ENCODE measurements at regions not wholly inside any gene's neighbourhood (a gene's known extent, or its start where the extent isn't known, plus 50 kb on each side); places are given as distances from the start of the nearest gene placed in this dataset.

DNA sequence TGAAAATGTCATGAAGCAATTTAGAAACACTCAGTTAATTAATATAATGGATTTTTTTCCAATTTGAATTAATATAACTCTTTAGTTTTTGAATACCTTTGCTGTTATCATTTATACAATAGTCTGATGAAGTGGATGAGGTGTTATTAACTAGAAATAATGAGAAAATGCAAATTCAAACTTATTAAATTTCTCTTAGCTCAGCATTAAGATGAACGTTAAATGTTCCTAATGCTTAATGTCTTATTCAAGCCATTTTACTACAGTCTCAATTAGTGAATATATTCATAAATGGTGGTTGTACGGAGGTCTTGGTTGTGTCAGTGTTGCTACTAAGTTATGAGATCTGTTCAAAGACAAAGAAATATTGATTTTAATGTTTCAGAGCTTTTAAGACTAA is 186.3 kb downstream of the DTHD1 start:
- no peak overlapping the region for H3K4me3 ChIP-seq
- H3K4me1 ChIP-seq (ENCODE audit: control insufficient read depth in 1 of 2, low read depth in 2 of 2): no peaks in the 10 kb centered on the region
- TF ChIP-seq, protein P1, sequence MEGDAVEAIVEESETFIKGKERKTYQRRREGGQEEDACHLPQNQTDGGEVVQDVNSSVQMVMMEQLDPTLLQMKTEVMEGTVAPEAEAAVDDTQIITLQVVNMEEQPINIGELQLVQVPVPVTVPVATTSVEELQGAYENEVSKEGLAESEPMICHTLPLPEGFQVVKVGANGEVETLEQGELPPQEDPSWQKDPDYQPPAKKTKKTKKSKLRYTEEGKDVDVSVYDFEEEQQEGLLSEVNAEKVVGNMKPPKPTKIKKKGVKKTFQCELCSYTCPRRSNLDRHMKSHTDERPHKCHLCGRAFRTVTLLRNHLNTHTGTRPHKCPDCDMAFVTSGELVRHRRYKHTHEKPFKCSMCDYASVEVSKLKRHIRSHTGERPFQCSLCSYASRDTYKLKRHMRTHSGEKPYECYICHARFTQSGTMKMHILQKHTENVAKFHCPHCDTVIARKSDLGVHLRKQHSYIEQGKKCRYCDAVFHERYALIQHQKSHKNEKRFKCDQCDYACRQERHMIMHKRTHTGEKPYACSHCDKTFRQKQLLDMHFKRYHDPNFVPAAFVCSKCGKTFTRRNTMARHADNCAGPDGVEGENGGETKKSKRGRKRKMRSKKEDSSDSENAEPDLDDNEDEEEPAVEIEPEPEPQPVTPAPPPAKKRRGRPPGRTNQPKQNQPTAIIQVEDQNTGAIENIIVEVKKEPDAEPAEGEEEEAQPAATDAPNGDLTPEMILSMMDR (IDR thresholded peaks at IDR 0.05): no peak
- no peak for ATAC-seq (ENCODE audit: insufficient number of reproducible peaks, low FRiP score, low read depth)
- H3K27me3 ChIP-seq (replicated peaks; ENCODE audit: insufficient read depth): no peaks in the 10 kb centered on the region
- H3K36me3 ChIP-seq: no peaks in the 10 kb centered on the region
- no peak for DNase-seq (ENCODE audit: low spot score)
- no peak overlapping the region for H3K27ac ChIP-seq
- no peaks in the 10 kb centered on the region for H3K9me3 ChIP-seq

DNA sequence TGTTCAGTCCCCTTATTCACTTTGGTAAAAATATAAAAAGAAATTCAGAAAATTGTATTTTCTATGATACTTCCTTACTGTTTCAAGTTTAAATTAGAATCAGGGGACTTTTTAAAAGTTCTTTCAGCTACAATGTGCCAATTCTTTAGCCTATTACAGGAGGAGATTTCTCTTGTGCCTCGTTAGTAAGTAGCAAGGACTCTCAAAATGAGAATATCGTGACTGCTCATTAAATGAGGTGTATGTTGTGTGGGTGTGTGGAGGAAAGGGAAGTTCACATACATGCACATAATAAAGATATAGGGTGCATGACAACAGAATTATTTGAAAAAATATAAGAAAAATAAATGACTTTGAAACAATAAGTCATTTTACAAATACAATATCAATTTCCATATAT is 190.5 kb downstream of the DTHD1 start:
- Histone ChIP-seq H3K4me3 (no peak overlapping the region), H3K27me3 (replicated peaks; ENCODE audit: insufficient read depth) (no peaks in the 10 kb centered on the region), H3K9me3 (no peaks in the 10 kb centered on the region), H3K4me1 (ENCODE audit: control insufficient read depth in 1 of 2, low read depth in 2 of 2) (no peaks in the 10 kb centered on the region), H3K36me3 (no peaks in the 10 kb centered on the region), H3K27ac (no peak overlapping the region)
- ATAC-seq (ENCODE audit: insufficient number of reproducible peaks, low FRiP score, low read depth) (no peak), DNase-seq (ENCODE audit: low spot score) (no peak)
- TF ChIP-seq, protein P1 (IDR thresholded peaks at IDR 0.05): no peak

DNA sequence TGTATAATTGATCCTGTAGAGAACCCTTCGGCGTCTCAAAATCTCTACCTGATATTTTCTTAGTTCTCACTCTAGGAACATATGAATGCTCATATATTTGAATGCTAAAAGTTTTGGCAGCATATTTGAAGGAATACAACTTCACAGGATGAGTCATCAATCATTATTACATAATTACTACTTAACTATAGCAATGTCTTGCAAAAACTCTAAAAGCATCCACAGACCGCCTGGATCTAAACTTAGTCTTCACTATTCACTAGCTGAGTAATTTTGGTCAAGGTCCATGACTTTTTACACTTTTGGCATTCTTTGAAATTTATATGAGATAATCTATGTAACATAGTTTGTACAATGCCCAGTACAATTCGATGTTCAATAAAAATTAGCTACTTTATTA is 194.7 kb downstream of the DTHD1 start:
- H3K27me3 ChIP-seq (replicated peaks; ENCODE audit: insufficient read depth): no peaks in the 10 kb centered on the region
- H3K27ac ChIP-seq: no peak overlapping the region
- no peaks in the 10 kb centered on the region for H3K9me3 ChIP-seq
- DNase-seq (ENCODE audit: low spot score): no peak
- TF ChIP-seq, protein P1 (IDR thresholded peaks at IDR 0.05): no peak
- H3K4me3 ChIP-seq: no peak overlapping the region
- no peak for ATAC-seq (ENCODE audit: insufficient number of reproducible peaks, low FRiP score, low read depth)
- no peaks in the 10 kb centered on the region for H3K36me3 ChIP-seq
- no peaks in the 10 kb centered on the region for H3K4me1 ChIP-seq (ENCODE audit: control insufficient read depth in 1 of 2, low read depth in 2 of 2)

DNA sequence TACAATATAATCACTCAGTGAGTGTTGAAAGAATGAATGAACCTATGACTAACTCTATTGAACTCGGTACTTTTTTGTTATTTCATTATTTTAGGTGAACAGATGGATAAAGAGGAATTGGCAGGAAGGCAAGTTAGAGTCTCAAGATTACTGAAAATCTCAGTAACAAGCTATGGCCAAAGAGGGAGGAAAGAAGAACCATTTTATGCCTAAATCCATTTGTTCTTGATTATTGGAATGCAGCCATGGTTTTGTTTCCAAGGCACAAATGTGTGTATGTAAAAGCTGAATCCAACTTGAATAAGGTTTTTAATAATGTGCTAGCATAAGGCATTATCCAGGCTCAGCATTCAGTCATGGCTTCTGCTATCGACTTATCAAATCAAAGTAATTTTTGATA is 196.4 kb downstream of the DTHD1 start:
- no peaks in the 10 kb centered on the region for H3K9me3 ChIP-seq
- no peaks in the 10 kb centered on the region for H3K27me3 ChIP-seq (replicated peaks; ENCODE audit: insufficient read depth)
- DNase-seq (ENCODE audit: low spot score): no peak
- TF ChIP-seq, protein P1 (IDR thresholded peaks at IDR 0.05): no peak
- ATAC-seq (ENCODE audit: insufficient number of reproducible peaks, low FRiP score, low read depth): no peak
- no peak overlapping the region for H3K4me3 ChIP-seq
- no peaks in the 10 kb centered on the region for H3K4me1 ChIP-seq (ENCODE audit: control insufficient read depth in 1 of 2, low read depth in 2 of 2)
- no peaks in the 10 kb centered on the region for H3K36me3 ChIP-seq
- no peak overlapping the region for H3K27ac ChIP-seq

DNA sequence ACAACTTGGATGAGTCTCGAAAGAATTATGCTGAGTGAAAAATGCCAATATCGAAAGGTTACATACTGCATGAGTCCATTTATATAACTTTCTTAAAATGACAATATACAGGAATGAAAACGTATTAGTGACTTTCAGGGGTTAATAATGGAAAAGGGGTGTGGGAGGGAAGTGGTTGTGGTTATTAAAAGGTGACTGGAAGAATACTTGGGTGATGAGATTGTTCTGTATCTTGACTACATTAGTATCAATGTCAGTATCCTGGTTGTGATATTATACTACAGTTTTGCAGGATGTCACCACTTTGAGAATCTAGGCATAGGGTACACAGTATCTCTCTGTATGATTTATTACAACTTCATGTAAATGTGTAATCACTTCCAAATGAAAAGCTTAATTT is 204.5 kb downstream of the DTHD1 start:
- no peaks in the 10 kb centered on the region for H3K36me3 ChIP-seq
- no peaks in the 10 kb centered on the region for H3K9me3 ChIP-seq
- H3K4me1 ChIP-seq (ENCODE audit: control insufficient read depth in 1 of 2, low read depth in 2 of 2): no peaks in the 10 kb centered on the region
- H3K4me3 ChIP-seq: no peak overlapping the region
- ATAC-seq (ENCODE audit: insufficient number of reproducible peaks, low FRiP score, low read depth) (no peak), DNase-seq (ENCODE audit: low spot score) (no peak)
- H3K27ac ChIP-seq: no peak overlapping the region
- no peaks in the 10 kb centered on the region for H3K27me3 ChIP-seq (replicated peaks; ENCODE audit: insufficient read depth)
- TF ChIP-seq, protein P1 (IDR thresholded peaks at IDR 0.05): no peak
